ENCODE measurements at regions not wholly inside any gene's neighbourhood (a gene's known extent, or its start where the extent isn't known, plus 50 kb on each side); places are given as distances from the start of the nearest gene placed in this dataset.

GRCh38 chr12:69044887-69045286 lies 111.9 kb upstream of the CPM start:
- no peak for TF ChIP-seq CTCF (tag by site-specific recombination; IDR thresholded peaks at IDR 0.05)
- no peak for TF ChIP-seq ZNF660 (tag by site-specific recombination; IDR thresholded peaks at IDR 0.05)
- TF ChIP-seq PATZ1 (tag by site-specific recombination; IDR thresholded peaks at IDR 0.05) = no peak
- no peak for TF ChIP-seq REST (tag by site-specific recombination; IDR thresholded peaks at IDR 0.05)

Data from HEK293 (cell line).